ENCODE measurements at regions not wholly inside any gene's neighbourhood (a gene's known extent, or its start where the extent isn't known, plus 50 kb on each side); places are given as distances from the start of the nearest gene placed in this dataset.

DNA sequence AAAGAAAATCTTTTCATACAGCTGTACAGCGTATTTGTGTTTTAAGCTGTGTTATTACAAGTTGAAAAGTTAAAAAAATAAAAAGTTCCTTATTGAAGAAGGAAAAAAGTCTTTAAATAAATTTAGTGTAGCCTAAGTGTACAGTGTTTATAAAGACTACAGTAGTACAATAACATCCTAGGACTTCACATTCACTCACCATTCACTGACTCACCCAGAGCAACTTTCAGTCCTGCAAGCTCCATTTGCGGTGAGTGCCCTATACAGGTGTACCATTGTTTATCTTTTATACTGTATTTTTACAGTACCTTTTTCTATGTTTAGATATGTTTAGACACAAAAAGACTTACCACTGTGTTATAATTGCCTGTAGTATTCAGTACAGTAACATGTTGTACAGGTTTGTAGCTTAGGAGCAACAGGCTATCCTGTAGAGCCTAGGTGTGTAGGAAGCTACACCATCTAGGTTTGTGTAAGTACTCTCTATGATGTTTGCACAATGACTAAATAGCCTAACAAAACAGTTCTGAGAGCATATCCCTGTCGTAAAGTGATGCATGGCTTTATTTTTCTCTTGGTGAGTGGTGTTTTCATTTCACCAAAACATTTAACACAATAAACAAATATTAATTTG, 275.2 kb downstream of the DACT1 start:
- CTCF ChIA-PET (ENCODE audit: partially characterized antibody) = interaction anchor here (1.0 to 1.1 kb wide), 2 partner anchors 13 to 21 kb away, joined by 3 read pairs; no protein-coding TSS in a partner anchor
- FAIRE-seq = no peak
- no peak overlapping the region for H3K4me2 ChIP-seq (ENCODE audit: insufficient read depth in 1 of 2, low read depth in 2 of 2, low read length in 2 of 2)

More for the DNA sequence above, 275.2 kb downstream of the DACT1 start:
- POLR2A ChIA-PET (ENCODE audit: partially characterized antibody) = no interaction called here
- Histone ChIP-seq H3K23me2 (ENCODE audit: low read depth, low read length) (no peaks in the 10 kb centered on the region), H2BK5ac (ENCODE audit: low read depth, low read length) (no peak overlapping the region), H2BK12ac (ENCODE audit: low read depth, low read length) (no peak overlapping the region), H3K9me3 (ENCODE audit: insufficient read depth in 2 of 2, low read depth in 1 of 2, low read length in 1 of 2) (no peaks in the 10 kb centered on the region), H2BK15ac (ENCODE audit: low read length) (no peak overlapping the region), H3K79me2 (ENCODE audit: control insufficient read depth in 1 of 2, insufficient read depth in 2 of 2, low read length in 2 of 2) (no peaks in the 10 kb centered on the region), H3K9ac (replicated peaks in 1 of 4; ENCODE audit: extremely low read depth in 1 of 4, low read depth in 3 of 4, low read length in 3 of 4) (no peak overlapping the region), H3K27ac (ENCODE audit: low read depth, low read length) (no peak overlapping the region), H4K91ac (replicated peaks; ENCODE audit: insufficient read length, low read length) (no peak overlapping the region), H3K23ac (ENCODE audit: insufficient read length) (no peak overlapping the region), H2BK20ac (ENCODE audit: low read length) (no peak overlapping the region), H3K79me1 (ENCODE audit: low read depth, low read length) (no peaks in the 10 kb centered on the region), H3K36me3 (ENCODE audit: control insufficient read depth in 2 of 4, insufficient read depth in 4 of 4, low read length in 3 of 4) (no peaks in the 10 kb centered on the region), H3K4me1 (replicated peaks in 1 of 4; ENCODE audit: control insufficient read depth in 3 of 4, insufficient read depth in 4 of 4, low read length in 3 of 4) (no peaks in the 10 kb centered on the region), H2AFZ (ENCODE audit: low read length) (no peak overlapping the region), H4K5ac (ENCODE audit: insufficient read length, low read depth, low read length) (no peak overlapping the region), H4K8ac (ENCODE audit: extremely low read depth, insufficient read depth, low read length) (no peak overlapping the region), H4K20me1 (replicated peaks in 1 of 2; ENCODE audit: control insufficient read depth in 1 of 2, insufficient read depth in 2 of 2, low read length in 2 of 2) (no peaks in the 10 kb centered on the region), H3K18ac (ENCODE audit: extremely low read depth, low read length) (no peak overlapping the region), H3K4ac (replicated peaks; ENCODE audit: insufficient read length, low read depth, low read length) (no peak overlapping the region), H3K27me3 (replicated peaks in 1 of 4; ENCODE audit: control insufficient read depth in 3 of 4, extremely low read depth in 1 of 4, insufficient read depth in 3 of 4, low read length in 3 of 4) (no peaks in the 10 kb centered on the region), H3K4me3 (ENCODE audit: extremely low read depth in 1 of 4, insufficient read depth in 2 of 4, low read depth in 3 of 4, low read length in 4 of 4) (no peak overlapping the region), H3K14ac (ENCODE audit: insufficient read length) (no peak overlapping the region), H3K56ac (replicated peaks; ENCODE audit: insufficient read length, low read depth, low read length) (no peak overlapping the region), H2BK120ac (replicated peaks; ENCODE audit: low read depth, low read length) (no peak overlapping the region), H2AK5ac (ENCODE audit: low read depth, low read length) (no peak overlapping the region)
- 94% methylated on average over 3 of the region's 3 CpGs; no CpG with 5 or more reads in 1 of the 2 experiments for WGBS, 2 experiments (ENCODE audit: extremely low coverage in 1 of 2, insufficient coverage in 1 of 2, insufficient read length in 1 of 2, insufficient replicate concordance in 2 of 2, low coverage in 1 of 2, low lambda C conversion rate in 2 of 2, missing lambda C conversion rate in 1 of 2)
- TF ChIP-seq SUZ12 (IDR thresholded peaks at IDR 0.05; ENCODE audit: low read length) (no peak), CBX8 (IDR thresholded peaks at IDR 0.05; ENCODE audit: borderline replicate concordance, low read depth, low read length) (no peak), PHF8 (conservative IDR thresholded peaks at IDR 0.05; ENCODE audit: low read depth, low read length) (no peak), TAF7 (optimal IDR thresholded peaks at IDR 0.05; ENCODE audit: borderline replicate concordance, low read depth, low read length) (no peak)
- DNase-seq (ENCODE audit: low read depth in 1 of 2, low spot score in 2 of 2) = no peak
